H9 (cell line): ENCODE measurements at regions not wholly inside any gene's neighbourhood (a gene's known extent, or its start where the extent isn't known, plus 50 kb on each side); places are given as distances from the start of the nearest gene placed in this dataset.

ENCODE experiments used
- DNase-seq: peaks from one replicate; pipeline ENCODE4 v3.0.0-alpha.2; 2017
- H2AFZ ChIP-seq: one replicate; pipeline ENCODE4 v1.6.1; 2013; ENCODE audit warnings: mild to moderate bottlenecking, low read length, control low read depth, moderate library complexity
- H2AK5ac ChIP-seq: 2 replicates; pipeline ENCODE4 v1.6.1; 2013; ENCODE audit warnings: low read length, control low read depth, mixed read lengths; ENCODE audit not compliant: insufficient read length
- H2BK120ac ChIP-seq: one replicate; pipeline ENCODE4 v1.6.1; 2013; ENCODE audit warnings: low read depth, mild to moderate bottlenecking, low read length, control low read depth, inconsistent platforms; ENCODE audit not compliant: poor library complexity, severe bottlenecking
- H2BK12ac ChIP-seq: 2 replicates; pipeline ENCODE4 v1.6.1; 2013; ENCODE audit warnings: low read length, control low read depth, mixed read lengths, low read depth; ENCODE audit not compliant: insufficient read length
- H2BK15ac ChIP-seq: 2 replicates; pipeline ENCODE4 v1.6.1; 2013; ENCODE audit warnings: low read depth, low read length, control low read depth
- H2BK20ac ChIP-seq: one replicate; pipeline ENCODE4 v1.6.1; 2013; ENCODE audit warnings: low read depth, mild to moderate bottlenecking, low read length, control low read depth, inconsistent platforms; ENCODE audit not compliant: poor library complexity, severe bottlenecking
- H2BK5ac ChIP-seq: 2 replicates; pipeline ENCODE4 v1.6.1; 2013; ENCODE audit warnings: low read length, control low read depth, mixed read lengths; ENCODE audit not compliant: insufficient read length
- H3K14ac ChIP-seq: 2 replicates; pipeline ENCODE4 v1.6.1; 2013; ENCODE audit warnings: low read length, control low read depth; ENCODE audit not compliant: insufficient read depth
- H3K18ac ChIP-seq: 2 replicates; pipeline ENCODE4 v1.6.1; 2013; ENCODE audit warnings: low read depth, mild to moderate bottlenecking, mixed read lengths, low read length, control low read depth; ENCODE audit not compliant: insufficient read length
- H3K23ac ChIP-seq: 2 replicates; pipeline ENCODE4 v1.6.1; 2013; ENCODE audit warnings: low read length, control low read depth, mixed read lengths, low read depth; ENCODE audit not compliant: insufficient read length
- H3K23me2 ChIP-seq: 2 replicates; pipeline ENCODE4 v1.6.1; 2013; ENCODE audit warnings: low read depth, mild to moderate bottlenecking, mixed read lengths, low read length, control low read depth; ENCODE audit not compliant: insufficient read length, poor library complexity, severe bottlenecking
- H3K27ac ChIP-seq: 2 replicates; pipeline ENCODE4 v1.5.1; 2013; ENCODE audit warnings: low read length, control low read depth, mixed read lengths, low read depth; ENCODE audit not compliant: insufficient read length
- H3K27me3 ChIP-seq: 2 replicates; pipeline ENCODE4 v1.6.1; 2013; ENCODE audit warnings: low read length, control low read depth, inconsistent platforms; ENCODE audit not compliant: insufficient read depth
- H3K4ac ChIP-seq: 2 replicates; pipeline ENCODE4 v1.6.1; 2013; ENCODE audit warnings: low read depth, mild to moderate bottlenecking, control low read depth, inconsistent platforms, low read length, moderate library complexity
- H3K4me1 ChIP-seq: 2 replicates; pipeline ENCODE4 v1.6.1; 2013; ENCODE audit warnings: low read length, control low read depth, inconsistent platforms; ENCODE audit not compliant: insufficient read depth
- H3K4me2 ChIP-seq: 2 replicates; pipeline ENCODE4 v1.6.1; 2013; ENCODE audit warnings: low read length, control low read depth, mixed read lengths; ENCODE audit not compliant: insufficient read length, insufficient read depth
- H3K56ac ChIP-seq: 2 replicates; pipeline ENCODE4 v1.6.1; 2013; ENCODE audit warnings: low read depth, mild to moderate bottlenecking, mixed read lengths, low read length, control low read depth; ENCODE audit not compliant: insufficient read length
- H3K79me1 ChIP-seq: 2 replicates; pipeline ENCODE4 v1.6.1; 2013; ENCODE audit warnings: low read depth, mild to moderate bottlenecking, moderate library complexity, low read length, control low read depth, inconsistent platforms; ENCODE audit not compliant: insufficient read depth, poor library complexity, severe bottlenecking
- H3K79me2 ChIP-seq: 2 replicates; pipeline ENCODE4 v1.6.1; 2013; ENCODE audit warnings: low read length, control low read depth, inconsistent platforms; ENCODE audit not compliant: insufficient read depth
- H3K9ac ChIP-seq: 2 replicates; pipeline ENCODE4 v1.6.1; 2013; ENCODE audit warnings: low read length, control low read depth, mixed read lengths; ENCODE audit not compliant: insufficient read length; ENCODE audit errors: extremely low read depth
- H3K9me3 ChIP-seq: one replicate; pipeline ENCODE4 v1.6.1; 2013; ENCODE audit warnings: low read depth, low read length, inconsistent platforms; ENCODE audit not compliant: control insufficient read depth
- H3T11ph ChIP-seq: one replicate; pipeline ENCODE4 v1.6.1; 2013; ENCODE audit warnings: mild to moderate bottlenecking, low read length, control low read depth, inconsistent platforms
- H4K20me1 ChIP-seq: one replicate; pipeline ENCODE4 v1.6.1; 2013; ENCODE audit not compliant: control insufficient read depth, insufficient read length, insufficient read depth
- H4K5ac ChIP-seq: 2 replicates; pipeline ENCODE4 v1.6.1; 2013; ENCODE audit warnings: low read depth, mild to moderate bottlenecking, mixed read lengths, low read length, control low read depth; ENCODE audit not compliant: insufficient read length
- H4K8ac ChIP-seq: replicated peaks from 2 replicates; pipeline ENCODE4 v1.6.1; 2013; ENCODE audit warnings: low read length, control low read depth, mixed read lengths, low read depth; ENCODE audit not compliant: insufficient read length
- H4K91ac ChIP-seq: 2 replicates; pipeline ENCODE4 v1.6.1; 2013; ENCODE audit warnings: low read depth, mild to moderate bottlenecking, moderate library complexity, mixed read lengths, low read length, control low read depth; ENCODE audit not compliant: insufficient read length
- H3K27ac Mint-ChIP-seq, 3 experiments: 2 replicates in 2 of 3; 3 replicates in 1 of 3; pipeline ENCODE4 v1.8.0; 2020 to 2021; ENCODE audit warnings: mixed read lengths in 3 of 3, mild to moderate bottlenecking in 1 of 3, moderate library complexity in 1 of 3
- H3K27me3 Mint-ChIP-seq: 2 replicates; pipeline ENCODE4 v1.8.0; 2021; ENCODE audit warnings: low read depth, mild to moderate bottlenecking, moderate library complexity, mixed read lengths
- H3K36me3 Mint-ChIP-seq, 3 experiments: 2 replicates in 2 of 3; 3 replicates in 1 of 3; pipeline ENCODE4 v1.8.0; 2020 to 2021; ENCODE audit warnings: low read depth in 3 of 3, mixed read lengths in 3 of 3; ENCODE audit not compliant: insufficient read depth in 1 of 3
- H3K4me1 Mint-ChIP-seq, 2 experiments: 2 replicates each; pipeline ENCODE4 v1.8.0; 2020; ENCODE audit warnings: mixed read lengths in 2 of 2
- H3K4me3 Mint-ChIP-seq, 2 experiments: 2 replicates in 1 of 2; 3 replicates in 1 of 2; pipeline ENCODE4 v1.8.0; 2020 to 2021; ENCODE audit warnings: mild to moderate bottlenecking in 2 of 2, mixed read lengths in 2 of 2, moderate library complexity in 1 of 2
- H3K9me3 Mint-ChIP-seq, 2 experiments: 2 replicates in 1 of 2; 3 replicates in 1 of 2; pipeline ENCODE4 v1.8.0; 2020; ENCODE audit warnings: mild to moderate bottlenecking in 2 of 2, mixed read lengths in 2 of 2, moderate library complexity in 1 of 2
- CTCF ChIP-seq: fragments of 200-600 bp; sonication (generic); conservative IDR thresholded peaks from 3 replicates; pipeline ENCODE4 v1.8.0; 2021; ENCODE audit warnings: antibody characterized with exemption, mild to moderate bottlenecking
- WGBS: extraction: QIAGEN DNeasy Blood & Tissue Kit; methylation state at CpG from one replicate; pipeline ENCODE4 v1.1.7; 2013; ENCODE audit warnings: missing lambda C conversion rate, low lambda C conversion rate, mixed read lengths; ENCODE audit not compliant: insufficient read length; ENCODE audit errors: extremely low coverage; 5-methylcytosine and 5-hydroxymethylcytosine counted together

GRCh38 chr3:188947401-188948280 lies 224.1 kb upstream of the TPRG1 start:
- TF ChIP-seq CTCF: peak; percentile 59
- H3K9me3 ChIP-seq: no peaks in the 10 kb centered on the region

More at GRCh38 chr3:188947401-188948280, 224.1 kb upstream of the TPRG1 start:
- Histone ChIP-seq H4K8ac (no peak overlapping the region), H3K4me1 (peaks cover 9% of the 10 kb centered on the region), H2BK15ac (no peak overlapping the region), H3K56ac (no peak overlapping the region), H3K9ac (peak overlapping the region; percentile 67), H3K4ac (no peak overlapping the region), H4K5ac (no peak overlapping the region), H2BK20ac (no peak overlapping the region), H2AK5ac (no peak overlapping the region), H2BK5ac (no peak overlapping the region), H2BK12ac (no peak overlapping the region), H3T11ph (no peak overlapping the region), H3K23me2 (peaks cover 6% of the 10 kb centered on the region), H3K79me1 (no peaks in the 10 kb centered on the region), H2BK120ac (no peak overlapping the region), H2AFZ (no peak overlapping the region), H3K18ac (peak overlapping the region; percentile 73), H4K91ac (no peak overlapping the region), H3K27me3 (no peaks in the 10 kb centered on the region), H3K27ac (peak overlapping the region; percentile 1), H3K4me2 (peak overlapping the region; percentile 56), H3K14ac (peak overlapping the region; percentile 69; the same call in 1 of the 2 replicates), H3K79me2 (no peaks in the 10 kb centered on the region), H4K20me1 (no peaks in the 10 kb centered on the region), H3K23ac (no peak overlapping the region)
- Mint-ChIP-seq H3K4me1 (peaks cover 19 to 20% of the 10 kb centered on the region in 2 experiments), H3K27me3 (peaks cover 13% of the 10 kb centered on the region), H3K27ac (peak overlapping the region; percentile 37 to 98 (median 98); a peak in 6 of 7 replicates), H3K4me3 (peak overlapping the region; percentile 77 to 84), H3K9me3 (no peaks in the 10 kb centered on the region), H3K36me3 (no peaks in the 10 kb centered on the region)
- peak; percentile 94 for DNase-seq
- WGBS: no CpG with 5 or more reads among the region's 48 CpGs
